ENCODE measurements at regions not wholly inside any gene's neighbourhood (a gene's known extent, or its start where the extent isn't known, plus 50 kb on each side); places are given as distances from the start of the nearest gene placed in this dataset.

DNA sequence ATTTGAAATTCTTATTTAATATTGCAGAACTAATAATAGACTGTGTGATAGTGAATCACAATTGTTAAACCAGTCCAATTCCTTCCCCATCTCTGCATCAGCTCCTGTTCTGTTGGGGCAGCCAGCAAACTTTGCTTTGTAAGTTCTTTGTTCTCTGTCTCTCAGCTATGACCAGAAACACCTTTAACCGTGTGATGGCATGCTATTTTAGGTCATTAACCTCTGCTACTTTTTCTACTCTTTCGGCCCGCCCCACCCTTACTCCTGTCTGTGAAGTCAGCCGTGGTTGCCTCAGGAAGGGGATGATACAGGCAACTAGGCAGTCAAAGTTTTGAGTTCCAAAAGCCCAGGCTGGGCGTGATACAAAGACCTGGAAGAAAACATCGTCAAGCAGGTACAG, 51.3 kb upstream of the EGFL6 start:
- Mint-ChIP-seq H3K4me3 (no peak overlapping the region), H3K27ac (no peak overlapping the region), H3K27me3 (no peaks in the 10 kb centered on the region), H3K4me1 (ENCODE audit: low read depth) (no peaks in the 10 kb centered on the region), H3K36me3 (ENCODE audit: low read depth) (no peaks in the 10 kb centered on the region), H3K9me3 (no peaks in the 10 kb centered on the region)

GRCh38 chrX:13515211-13515930, 54.0 kb upstream of the EGFL6 start:
- H3K36me3 Mint-ChIP-seq (ENCODE audit: low read depth), result no peaks in the 10 kb centered on the region
- H3K4me1 Mint-ChIP-seq (ENCODE audit: low read depth), result no peaks in the 10 kb centered on the region
- no peak overlapping the region for H3K4me3 Mint-ChIP-seq
- H3K9me3 Mint-ChIP-seq, result no peaks in the 10 kb centered on the region
- H3K27me3 Mint-ChIP-seq, result no peaks in the 10 kb centered on the region
- no peak overlapping the region for H3K27ac Mint-ChIP-seq

DNA sequence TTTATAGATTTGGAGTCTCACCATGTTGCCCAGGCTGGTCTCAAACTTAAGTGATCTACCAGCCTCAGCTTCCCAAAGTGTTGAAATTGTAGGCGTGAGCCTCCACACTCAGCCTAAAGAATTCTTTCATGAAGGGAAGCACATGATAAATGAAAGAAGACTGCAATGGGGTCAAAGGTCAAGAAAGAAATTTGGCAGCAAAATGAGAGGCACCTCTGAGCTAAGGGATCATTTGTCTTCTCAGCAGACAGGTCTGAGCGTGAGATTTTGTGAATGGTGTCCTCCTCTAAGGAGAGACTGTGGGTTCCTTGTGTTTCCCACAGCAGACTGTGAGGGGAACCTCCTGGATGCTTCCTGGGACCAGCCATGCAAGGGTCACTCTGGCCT, 57.5 kb upstream of the EGFL6 start:
- Mint-ChIP-seq H3K4me3 (no peak overlapping the region), H3K4me1 (ENCODE audit: low read depth) (no peaks in the 10 kb centered on the region), H3K9me3 (no peaks in the 10 kb centered on the region), H3K27ac (no peak overlapping the region), H3K36me3 (ENCODE audit: low read depth) (no peaks in the 10 kb centered on the region), H3K27me3 (no peaks in the 10 kb centered on the region)

DNA sequence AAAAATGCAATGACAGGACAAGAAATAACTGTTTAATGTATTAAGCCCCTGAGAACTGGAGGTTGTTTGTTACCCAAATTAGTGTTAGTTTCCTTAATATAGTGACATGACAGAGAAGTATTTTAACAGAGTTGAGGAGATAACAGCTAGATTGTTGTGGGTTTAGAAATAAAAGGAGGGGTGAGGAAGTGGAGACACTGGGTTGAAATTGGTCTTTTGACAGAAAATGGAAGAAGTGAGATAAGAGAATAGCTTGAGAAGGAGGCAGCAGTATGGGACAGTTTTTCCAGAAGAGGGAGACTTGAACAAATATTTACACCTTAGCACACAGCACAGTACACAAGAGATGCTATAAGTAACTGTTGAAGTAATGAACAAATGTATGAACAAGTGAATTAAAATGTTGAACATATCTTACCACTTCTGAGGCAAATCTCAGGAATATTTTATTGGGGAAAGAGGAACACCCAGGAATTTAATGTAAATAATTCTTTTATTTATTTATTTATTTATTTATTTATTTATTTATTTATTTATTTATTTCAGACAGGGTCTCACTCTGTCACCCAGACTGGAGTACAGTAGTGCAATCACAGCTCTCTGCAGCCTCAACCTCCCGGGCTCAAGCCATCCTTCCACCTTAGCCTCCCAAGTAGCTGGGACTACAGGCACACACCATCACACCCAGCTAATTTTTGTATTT, 58.0 kb upstream of the EGFL6 start:
- Mint-ChIP-seq H3K27me3 (no peaks in the 10 kb centered on the region), H3K36me3 (ENCODE audit: low read depth) (no peaks in the 10 kb centered on the region), H3K4me3 (no peak overlapping the region), H3K4me1 (ENCODE audit: low read depth) (no peaks in the 10 kb centered on the region), H3K27ac (peak overlapping the region; percentile 61), H3K9me3 (no peaks in the 10 kb centered on the region)

GRCh38 chrX:13507893-13508292, 61.5 kb upstream of the EGFL6 start:
- H3K27ac Mint-ChIP-seq, result no peak overlapping the region
- no peaks in the 10 kb centered on the region for H3K9me3 Mint-ChIP-seq
- H3K36me3 Mint-ChIP-seq (ENCODE audit: low read depth), result no peaks in the 10 kb centered on the region
- H3K4me3 Mint-ChIP-seq, result no peak overlapping the region
- no peaks in the 10 kb centered on the region for H3K27me3 Mint-ChIP-seq
- H3K4me1 Mint-ChIP-seq (ENCODE audit: low read depth), result no peaks in the 10 kb centered on the region

- no peaks in the 10 kb centered on the region for H3K9me3 Mint-ChIP-seq
- H3K4me3 Mint-ChIP-seq, result no peak overlapping the region
- no peaks in the 10 kb centered on the region for H3K36me3 Mint-ChIP-seq (ENCODE audit: low read depth)
- H3K27me3 Mint-ChIP-seq, result no peaks in the 10 kb centered on the region
- H3K27ac Mint-ChIP-seq, result no peak overlapping the region
- peaks cover 5% of the 10 kb centered on the region for H3K4me1 Mint-ChIP-seq (ENCODE audit: low read depth)
Observed at GRCh38 chrX:13506574-13506973, 62.8 kb upstream of the EGFL6 start.

DNA sequence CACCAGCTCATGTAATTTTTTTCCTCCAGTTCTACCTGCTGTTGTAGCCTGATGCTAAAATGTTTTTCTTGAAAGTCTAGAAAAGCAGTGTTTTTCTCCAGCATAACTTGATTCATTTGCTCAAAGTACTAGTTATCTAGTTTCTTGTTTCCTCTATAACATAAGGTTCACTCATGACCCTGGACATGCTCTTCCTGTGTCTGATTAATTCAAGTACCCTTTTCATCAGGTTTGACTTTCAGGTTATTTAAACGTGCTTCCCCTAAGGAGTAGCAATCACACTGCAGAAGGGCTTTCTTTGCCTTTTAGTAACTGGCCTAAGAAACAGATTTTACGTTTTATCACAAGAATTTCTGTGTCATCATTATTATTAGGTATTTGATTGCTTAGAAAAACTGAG, 66.8 kb upstream of the EGFL6 start:
- Mint-ChIP-seq H3K36me3 (ENCODE audit: low read depth) (no peaks in the 10 kb centered on the region), H3K9me3 (no peaks in the 10 kb centered on the region), H3K4me3 (no peak overlapping the region), H3K27ac (peak overlapping the region; percentile 45), H3K27me3 (no peaks in the 10 kb centered on the region), H3K4me1 (ENCODE audit: low read depth) (peaks cover 5% of the 10 kb centered on the region)

- H3K4me1 Mint-ChIP-seq (ENCODE audit: low read depth), result peaks cover 5% of the 10 kb centered on the region
- H3K27ac Mint-ChIP-seq, result no peak overlapping the region
- H3K9me3 Mint-ChIP-seq, result no peaks in the 10 kb centered on the region
- no peaks in the 10 kb centered on the region for H3K36me3 Mint-ChIP-seq (ENCODE audit: low read depth)
- H3K27me3 Mint-ChIP-seq, result no peaks in the 10 kb centered on the region
- H3K4me3 Mint-ChIP-seq, result no peak overlapping the region
Observed at GRCh38 chrX:13499736-13500135, 69.7 kb upstream of the EGFL6 start.

GRCh38 chrX:13498238-13498637, 71.2 kb upstream of the EGFL6 start:
- Mint-ChIP-seq H3K27ac (no peak overlapping the region), H3K36me3 (ENCODE audit: low read depth) (no peaks in the 10 kb centered on the region), H3K27me3 (no peaks in the 10 kb centered on the region), H3K4me3 (no peak overlapping the region), H3K9me3 (no peaks in the 10 kb centered on the region), H3K4me1 (ENCODE audit: low read depth) (peaks cover 8% of the 10 kb centered on the region)

- Mint-ChIP-seq H3K4me3 (no peak overlapping the region), H3K27me3 (no peaks in the 10 kb centered on the region), H3K4me1 (ENCODE audit: low read depth) (peaks cover 3% of the 10 kb centered on the region), H3K9me3 (no peaks in the 10 kb centered on the region), H3K36me3 (ENCODE audit: low read depth) (no peaks in the 10 kb centered on the region), H3K27ac (no peak overlapping the region)
Observed at GRCh38 chrX:13495232-13495631, 74.2 kb upstream of the EGFL6 start.

DNA sequence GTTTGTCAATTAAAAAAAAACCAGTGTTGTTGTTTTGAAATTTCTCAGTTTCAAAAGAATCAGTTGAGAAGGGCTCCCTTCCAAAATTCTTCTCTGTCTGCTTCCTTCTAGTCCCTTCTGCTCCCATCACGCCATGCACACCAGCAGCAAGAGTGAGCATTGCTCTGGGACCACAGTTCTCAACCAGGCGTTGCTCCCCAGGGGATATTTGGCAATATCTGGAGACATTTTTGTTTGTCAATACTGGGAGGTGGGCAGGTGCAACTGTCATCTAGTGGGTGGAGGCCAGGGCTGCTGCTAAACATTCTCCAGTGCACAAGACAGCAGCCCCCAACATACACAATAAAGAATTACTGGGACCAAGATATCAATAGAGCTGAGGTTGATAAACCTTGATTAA, 74.8 kb upstream of the EGFL6 start:
- Mint-ChIP-seq H3K36me3 (ENCODE audit: low read depth) (no peaks in the 10 kb centered on the region), H3K9me3 (no peaks in the 10 kb centered on the region), H3K27me3 (no peaks in the 10 kb centered on the region), H3K4me1 (ENCODE audit: low read depth) (peaks cover 3% of the 10 kb centered on the region), H3K27ac (no peak overlapping the region), H3K4me3 (no peak overlapping the region)

GRCh38 chrX:13493659-13494058, 75.7 kb upstream of the EGFL6 start:
- no peaks in the 10 kb centered on the region for H3K36me3 Mint-ChIP-seq (ENCODE audit: low read depth)
- no peak overlapping the region for H3K4me3 Mint-ChIP-seq
- no peaks in the 10 kb centered on the region for H3K9me3 Mint-ChIP-seq
- no peaks in the 10 kb centered on the region for H3K27me3 Mint-ChIP-seq
- H3K27ac Mint-ChIP-seq, result no peak overlapping the region
- H3K4me1 Mint-ChIP-seq (ENCODE audit: low read depth), result peaks cover 3% of the 10 kb centered on the region

GRCh38 chrX:13492286-13492685, 77.1 kb upstream of the EGFL6 start:
- Mint-ChIP-seq H3K36me3 (ENCODE audit: low read depth) (no peaks in the 10 kb centered on the region), H3K27ac (no peak overlapping the region), H3K9me3 (no peaks in the 10 kb centered on the region), H3K27me3 (no peaks in the 10 kb centered on the region), H3K4me1 (ENCODE audit: low read depth) (peaks cover 13% of the 10 kb centered on the region), H3K4me3 (no peak overlapping the region)

- H3K36me3 Mint-ChIP-seq (ENCODE audit: low read depth), result no peaks in the 10 kb centered on the region
- H3K4me1 Mint-ChIP-seq (ENCODE audit: low read depth), result peaks cover 25% of the 10 kb centered on the region
- no peaks in the 10 kb centered on the region for H3K9me3 Mint-ChIP-seq
- no peak overlapping the region for H3K27ac Mint-ChIP-seq
- H3K27me3 Mint-ChIP-seq, result no peaks in the 10 kb centered on the region
- no peak overlapping the region for H3K4me3 Mint-ChIP-seq
Observed at GRCh38 chrX:13491061-13491460, 78.3 kb upstream of the EGFL6 start.

DNA sequence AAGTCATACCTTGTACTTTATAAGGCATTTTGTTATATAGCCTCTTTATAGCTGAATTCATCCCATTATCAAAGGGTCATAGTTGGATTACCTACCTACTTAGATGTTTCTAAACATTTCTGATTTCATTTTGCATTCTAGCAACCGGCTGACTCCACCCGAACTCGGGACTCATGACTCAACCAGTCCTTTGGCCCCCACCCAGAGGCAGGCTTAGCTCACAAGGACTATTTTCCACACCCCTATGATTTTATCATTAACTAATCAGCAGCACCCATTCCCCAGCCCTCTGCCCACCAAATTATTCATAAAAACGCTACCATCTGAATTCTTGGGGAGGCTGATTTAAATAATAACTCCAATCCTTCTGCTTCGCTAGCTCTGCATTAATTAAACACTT, 79.9 kb upstream of the EGFL6 start:
- peaks cover 33% of the 10 kb centered on the region for H3K4me1 Mint-ChIP-seq (ENCODE audit: low read depth)
- no peaks in the 10 kb centered on the region for H3K36me3 Mint-ChIP-seq (ENCODE audit: low read depth)
- H3K27me3 Mint-ChIP-seq, result no peaks in the 10 kb centered on the region
- no peaks in the 10 kb centered on the region for H3K9me3 Mint-ChIP-seq
- no peak overlapping the region for H3K27ac Mint-ChIP-seq
- no peak overlapping the region for H3K4me3 Mint-ChIP-seq
